ENCODE measurements at regions not wholly inside any gene's neighbourhood (a gene's known extent, or its start where the extent isn't known, plus 50 kb on each side); places are given as distances from the start of the nearest gene placed in this dataset.

- Histone ChIP-seq H3K4me1 (replicated peaks in 1 of 2) (no peaks in the 10 kb centered on the region), H3K27ac (no peak overlapping the region), H3K36me3 (replicated peaks in 1 of 2) (no peaks in the 10 kb centered on the region), H3K4me3 (no peak overlapping the region), H3K27me3 (no peaks in the 10 kb centered on the region), H3K9me3 (replicated peaks in 1 of 3) (no peaks in the 10 kb centered on the region)
- 70 to 79% (median 75%) methylated on average over 10 of the region's 10 CpGs for WGBS, 4 donors
- intact Hi-C loops (cut with DNase I): no loop called here
- TF ChIP-seq POLR2A (IDR thresholded peaks at IDR 0.05): no peak
- TF ChIP-seq, protein P1, sequence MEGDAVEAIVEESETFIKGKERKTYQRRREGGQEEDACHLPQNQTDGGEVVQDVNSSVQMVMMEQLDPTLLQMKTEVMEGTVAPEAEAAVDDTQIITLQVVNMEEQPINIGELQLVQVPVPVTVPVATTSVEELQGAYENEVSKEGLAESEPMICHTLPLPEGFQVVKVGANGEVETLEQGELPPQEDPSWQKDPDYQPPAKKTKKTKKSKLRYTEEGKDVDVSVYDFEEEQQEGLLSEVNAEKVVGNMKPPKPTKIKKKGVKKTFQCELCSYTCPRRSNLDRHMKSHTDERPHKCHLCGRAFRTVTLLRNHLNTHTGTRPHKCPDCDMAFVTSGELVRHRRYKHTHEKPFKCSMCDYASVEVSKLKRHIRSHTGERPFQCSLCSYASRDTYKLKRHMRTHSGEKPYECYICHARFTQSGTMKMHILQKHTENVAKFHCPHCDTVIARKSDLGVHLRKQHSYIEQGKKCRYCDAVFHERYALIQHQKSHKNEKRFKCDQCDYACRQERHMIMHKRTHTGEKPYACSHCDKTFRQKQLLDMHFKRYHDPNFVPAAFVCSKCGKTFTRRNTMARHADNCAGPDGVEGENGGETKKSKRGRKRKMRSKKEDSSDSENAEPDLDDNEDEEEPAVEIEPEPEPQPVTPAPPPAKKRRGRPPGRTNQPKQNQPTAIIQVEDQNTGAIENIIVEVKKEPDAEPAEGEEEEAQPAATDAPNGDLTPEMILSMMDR (IDR thresholded peaks at IDR 0.05): no peak
- no peak for DNase-seq
These were observed 130.3 kb upstream of the GLI2 start for GRCh38 chr2:120605231-120605935.

GRCh38 chr2:120606280-120606679 is 129.4 kb upstream of the GLI2 start:
- intact Hi-C loops (cut with DNase I): no loop called here
- no peak for TF ChIP-seq POLR2A (IDR thresholded peaks at IDR 0.05)
- TF ChIP-seq, protein P1 (IDR thresholded peaks at IDR 0.05): no peak
- 83 to 89% (median 84%) methylated on average over 7 to 12 of the region's 12 CpGs for WGBS, 4 donors

GRCh38 chr2:120606931-120607330 is 128.7 kb upstream of the GLI2 start:
- no peak for DNase-seq
- 69 to 91% (median 85%) methylated on average over 5 to 6 of the region's 6 CpGs for WGBS, 4 donors
- Histone ChIP-seq H3K27ac (no peak overlapping the region), H3K27me3 (no peaks in the 10 kb centered on the region), H3K9me3 (replicated peaks in 1 of 3) (no peaks in the 10 kb centered on the region), H3K36me3 (replicated peaks in 1 of 2) (no peaks in the 10 kb centered on the region), H3K4me3 (no peak overlapping the region), H3K4me1 (replicated peaks in 1 of 2) (no peaks in the 10 kb centered on the region)
- intact Hi-C loops (cut with DNase I): no loop called here
- TF ChIP-seq, protein P1 (IDR thresholded peaks at IDR 0.05): no peak
- TF ChIP-seq POLR2A (IDR thresholded peaks at IDR 0.05): no peak

More at GRCh38 chr2:120606280-120606679, 129.4 kb upstream of the GLI2 start:
- Histone ChIP-seq H3K4me3 (no peak overlapping the region), H3K27ac (no peak overlapping the region), H3K9me3 (replicated peaks in 1 of 3) (no peaks in the 10 kb centered on the region), H3K4me1 (replicated peaks in 1 of 2) (no peaks in the 10 kb centered on the region), H3K36me3 (replicated peaks in 1 of 2) (no peaks in the 10 kb centered on the region), H3K27me3 (no peaks in the 10 kb centered on the region)
- DNase-seq: no peak

- DNase-seq: no peak
- intact Hi-C loops (cut with DNase I): no loop called here
- 52 to 76% (median 73%) methylated on average over 3 to 8 of the region's 8 CpGs for WGBS, 4 donors
- H3K9me3 ChIP-seq (replicated peaks in 1 of 3): no peaks in the 10 kb centered on the region
- H3K27me3 ChIP-seq: no peaks in the 10 kb centered on the region
- no peaks in the 10 kb centered on the region for H3K36me3 ChIP-seq (replicated peaks in 1 of 2)
- no peak overlapping the region for H3K27ac ChIP-seq
- no peak for TF ChIP-seq POLR2A (IDR thresholded peaks at IDR 0.05)
- TF ChIP-seq, protein P1 (IDR thresholded peaks at IDR 0.05): no peak
- no peaks in the 10 kb centered on the region for H3K4me1 ChIP-seq (replicated peaks in 1 of 2)
- no peak overlapping the region for H3K4me3 ChIP-seq
These were observed 128.2 kb upstream of the GLI2 start for GRCh38 chr2:120607506-120607905.
